Endothelial cell (in vitro differentiated cells): ENCODE measurements at regions not wholly inside any gene's neighbourhood (a gene's known extent, or its start where the extent isn't known, plus 50 kb on each side); places are given as distances from the start of the nearest gene placed in this dataset.

Experiments used
- DNase-seq: peaks from one replicate; pipeline ENCODE4 v3.0.0; 2021; ENCODE audit warnings: low spot score
- H3K27ac Mint-ChIP-seq: one replicate; pipeline ENCODE4 v1.8.0; 2021; ENCODE audit warnings: mixed read lengths, inconsistent platforms; ENCODE audit not compliant: unreplicated experiment
- H3K27me3 Mint-ChIP-seq: one replicate; pipeline ENCODE4 v1.8.0; 2021; ENCODE audit warnings: mild to moderate bottlenecking, moderate library complexity, mixed read lengths, inconsistent platforms; ENCODE audit not compliant: unreplicated experiment
- H3K36me3 Mint-ChIP-seq: one replicate; pipeline ENCODE4 v1.8.0; 2021; ENCODE audit warnings: mild to moderate bottlenecking, low read depth, mixed read lengths, inconsistent platforms; ENCODE audit not compliant: unreplicated experiment
- H3K4me1 Mint-ChIP-seq: one replicate; pipeline ENCODE4 v1.8.0; 2021; ENCODE audit warnings: mild to moderate bottlenecking, mixed read lengths, inconsistent platforms; ENCODE audit not compliant: unreplicated experiment
- H3K4me3 Mint-ChIP-seq: one replicate; pipeline ENCODE4 v1.8.0; 2021; ENCODE audit warnings: mild to moderate bottlenecking, mixed read lengths, inconsistent platforms; ENCODE audit not compliant: unreplicated experiment
- H3K9me3 Mint-ChIP-seq: one replicate; pipeline ENCODE4 v1.8.0; 2021; ENCODE audit warnings: mixed read lengths, inconsistent platforms; ENCODE audit not compliant: unreplicated experiment
- CTCF ChIP-seq: fragments of 200-600 bp; sonication (generic); IDR thresholded peaks from one replicate; pipeline ENCODE4 v1.5.0; 2021; ENCODE audit warnings: antibody characterized with exemption; ENCODE audit not compliant: unreplicated experiment

DNA sequence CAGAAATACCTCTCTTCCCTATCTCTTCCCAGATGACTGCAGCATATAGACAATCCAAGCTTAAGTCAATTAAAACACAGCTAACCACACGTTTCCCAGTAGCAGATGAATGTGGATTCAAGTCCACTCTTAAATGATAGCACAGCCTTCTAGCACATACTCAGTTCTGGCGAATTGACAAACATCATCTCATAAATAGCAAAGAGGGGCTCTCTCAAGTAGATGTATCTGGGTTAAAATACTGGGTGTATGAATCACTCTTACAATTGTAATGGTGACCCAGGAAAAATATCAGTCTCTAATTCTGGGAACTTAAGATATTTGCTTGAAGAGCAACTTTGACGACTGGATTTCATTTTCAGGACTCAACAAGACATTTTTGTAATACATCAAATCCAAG, 67.0 kb upstream of the HAPLN1 start:
- Mint-ChIP-seq H3K36me3 (no peaks in the 10 kb centered on the region), H3K4me3 (no peak overlapping the region), H3K27ac (no peak overlapping the region), H3K9me3 (no peaks in the 10 kb centered on the region), H3K4me1 (peaks cover 16% of the 10 kb centered on the region), H3K27me3 (no peaks in the 10 kb centered on the region)
- no peak for DNase-seq
- TF ChIP-seq CTCF = no peak

GRCh38 chr5:83785176-83785668, 64.6 kb upstream of the HAPLN1 start:
- H3K4me1 Mint-ChIP-seq = peaks cover 16% of the 10 kb centered on the region
- no peak overlapping the region for H3K4me3 Mint-ChIP-seq
- no peak overlapping the region for H3K27ac Mint-ChIP-seq
- no peak for TF ChIP-seq CTCF
- no peaks in the 10 kb centered on the region for H3K27me3 Mint-ChIP-seq
- H3K9me3 Mint-ChIP-seq = no peaks in the 10 kb centered on the region
- no peaks in the 10 kb centered on the region for H3K36me3 Mint-ChIP-seq
- DNase-seq = no peak

GRCh38 chr5:83780699-83781350, 60.2 kb upstream of the HAPLN1 start:
- H3K27ac Mint-ChIP-seq = no peak overlapping the region
- H3K4me3 Mint-ChIP-seq = no peak overlapping the region
- DNase-seq = no peak
- no peaks in the 10 kb centered on the region for H3K36me3 Mint-ChIP-seq
- TF ChIP-seq CTCF = no peak
- H3K9me3 Mint-ChIP-seq = no peaks in the 10 kb centered on the region
- no peaks in the 10 kb centered on the region for H3K27me3 Mint-ChIP-seq
- H3K4me1 Mint-ChIP-seq = peaks cover 18% of the 10 kb centered on the region

DNA sequence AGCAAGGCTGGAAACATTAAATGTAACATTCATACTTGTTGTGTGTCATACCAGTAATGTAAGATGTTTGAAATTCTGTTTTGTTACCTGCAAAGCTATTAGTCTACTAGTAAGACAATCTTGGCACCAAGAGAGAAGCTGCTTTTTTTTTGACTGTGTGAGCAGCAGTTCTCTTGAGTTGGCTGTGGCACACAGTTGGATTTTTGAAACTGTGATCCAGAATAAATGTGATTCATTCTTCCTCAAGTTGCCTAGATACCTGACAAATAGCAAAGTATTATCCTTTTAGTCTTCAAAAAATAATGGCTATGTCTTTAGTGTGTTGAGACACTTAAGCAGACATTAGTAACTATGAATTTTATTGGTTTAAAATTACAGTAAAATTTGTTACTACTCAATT, 57.2 kb upstream of the HAPLN1 start:
- peaks cover 12% of the 10 kb centered on the region for H3K4me1 Mint-ChIP-seq
- H3K36me3 Mint-ChIP-seq = peaks cover 5% of the 10 kb centered on the region
- H3K4me3 Mint-ChIP-seq = no peak overlapping the region
- DNase-seq = no peak
- H3K27me3 Mint-ChIP-seq = no peaks in the 10 kb centered on the region
- H3K27ac Mint-ChIP-seq = no peak overlapping the region
- no peak for TF ChIP-seq CTCF
- H3K9me3 Mint-ChIP-seq = no peaks in the 10 kb centered on the region

DNA sequence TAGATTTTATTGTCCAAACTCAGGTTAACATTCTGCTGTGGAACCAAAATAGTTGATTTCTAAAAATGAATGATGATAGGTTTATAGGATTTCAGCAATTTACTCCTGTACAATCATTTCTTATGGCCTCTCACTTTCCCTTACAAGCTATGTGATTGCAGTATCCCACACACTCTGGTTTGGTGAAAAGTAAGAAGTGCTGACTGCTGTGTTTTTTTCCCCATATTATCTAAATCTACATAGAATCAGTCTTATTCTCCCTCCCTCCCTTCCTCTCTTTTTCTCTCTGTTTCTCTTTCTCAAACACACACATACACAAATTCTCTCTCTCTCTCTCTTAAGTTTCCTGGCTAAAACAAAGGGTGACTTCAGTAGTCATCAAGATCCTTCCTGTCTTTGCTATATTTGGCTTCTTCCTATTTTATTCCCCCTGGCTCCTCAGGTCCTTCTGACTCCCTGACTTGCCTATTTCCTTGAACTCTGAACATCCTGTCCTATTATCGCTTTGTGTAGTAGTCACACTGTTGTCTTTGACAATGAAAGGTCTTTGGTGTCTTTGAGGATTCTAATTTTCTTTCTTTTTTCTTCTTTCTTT, 55.9 kb upstream of the HAPLN1 start:
- no peaks in the 10 kb centered on the region for H3K9me3 Mint-ChIP-seq
- no peak for DNase-seq
- H3K4me1 Mint-ChIP-seq = peaks cover 12% of the 10 kb centered on the region
- H3K27me3 Mint-ChIP-seq = no peaks in the 10 kb centered on the region
- no peak overlapping the region for H3K4me3 Mint-ChIP-seq
- H3K36me3 Mint-ChIP-seq = peaks cover 5% of the 10 kb centered on the region
- H3K27ac Mint-ChIP-seq = peak overlapping the region; percentile 94
- TF ChIP-seq CTCF = no peak
